Activated CD8-positive, alpha-beta memory T cell treated with anti-CD3 and anti-CD28 coated beads for 24 hours (primary cell): ENCODE measurements at regions not wholly inside any gene's neighbourhood (a gene's known extent, or its start where the extent isn't known, plus 50 kb on each side); places are given as distances from the start of the nearest gene placed in this dataset.

Source experiments
- DNase-seq: peaks from one replicate; pipeline ENCODE4 v3.0.0-alpha.2; 2020

GRCh38 chr15:93614386-93615104 is 525.5 kb upstream of the RGMA start:
- no peak for DNase-seq

- DNase-seq = no peak
Observed at GRCh38 chr15:93613386-93613785, 524.4 kb upstream of the RGMA start.

GRCh38 chr15:93612953-93613352 is 523.9 kb upstream of the RGMA start:
- no peak for DNase-seq

GRCh38 chr15:93610944-93611343 is 521.9 kb upstream of the RGMA start:
- no peak for DNase-seq

GRCh38 chr15:93608643-93609148 is 519.7 kb upstream of the RGMA start:
- DNase-seq = no peak

GRCh38 chr15:93603550-93603949 is 514.5 kb upstream of the RGMA start:
- DNase-seq = no peak

- no peak for DNase-seq
Observed at GRCh38 chr15:93587059-93587521, 498.1 kb upstream of the RGMA start.

- no peak for DNase-seq
Observed at GRCh38 chr15:93585012-93585411, 496.0 kb upstream of the RGMA start.

- DNase-seq = no peak
Observed at GRCh38 chr15:93583968-93584367, 495.0 kb upstream of the RGMA start.

- no peak for DNase-seq
Observed at GRCh38 chr15:93583552-93583951, 494.5 kb upstream of the RGMA start.

GRCh38 chr15:93570527-93570926 is 481.5 kb upstream of the RGMA start:
- DNase-seq = no peak

- DNase-seq = no peak
Observed at GRCh38 chr15:93566762-93567161, 477.8 kb upstream of the RGMA start.

- no peak for DNase-seq
Observed at GRCh38 chr15:93565201-93565600, 476.2 kb upstream of the RGMA start.

- no peak for DNase-seq
Observed at GRCh38 chr15:93563218-93563617, 474.2 kb upstream of the RGMA start.

- no peak for DNase-seq
Observed at GRCh38 chr15:93562395-93563123, 473.5 kb upstream of the RGMA start.

GRCh38 chr15:93557696-93558095 is 468.7 kb upstream of the RGMA start:
- DNase-seq = no peak

GRCh38 chr15:93553167-93553935 is 464.3 kb upstream of the RGMA start:
- DNase-seq = no peak

GRCh38 chr15:93543093-93543492 is 454.1 kb upstream of the RGMA start:
- no peak for DNase-seq

- no peak for DNase-seq
Observed at GRCh38 chr15:93527374-93528050, 438.5 kb upstream of the RGMA start.

- no peak for DNase-seq
Observed at GRCh38 chr15:93524432-93524831, 435.4 kb upstream of the RGMA start.

GRCh38 chr15:93523481-93523880 is 434.5 kb upstream of the RGMA start:
- no peak for DNase-seq

GRCh38 chr15:93520206-93520605 is 431.2 kb upstream of the RGMA start:
- DNase-seq = no peak

- no peak for DNase-seq
Observed at GRCh38 chr15:93519599-93519998, 430.6 kb upstream of the RGMA start.
